Thoracic aorta (tissue), 2 donors: ENCODE measurements at regions not wholly inside any gene's neighbourhood (a gene's known extent, or its start where the extent isn't known, plus 50 kb on each side); places are given as distances from the start of the nearest gene placed in this dataset.

Experiments
- ATAC-seq: fragments of 150-250 bp; one replicate; pipeline ENCODE4 v1.8.0; 2017; ENCODE audit warnings: low read depth; ENCODE audit not compliant: insufficient number of reproducible peaks, low FRiP score
- DNase-seq: peaks from one replicate; pipeline ENCODE4 v3.0.0-alpha.2; 2020; ENCODE audit warnings: low spot score
- H3K27ac ChIP-seq, 2 donors: fragments of 200-600 bp; sonication (generic); 1 replicate in 1 of 2; 2 replicates in 1 of 2; pipeline ENCODE4 v1.5.1; 2016; ENCODE audit warnings: mild to moderate bottlenecking in 2 of 2, moderate library complexity in 2 of 2
- H3K27me3 ChIP-seq: fragments of 200-600 bp; sonication (generic); replicated peaks from 2 replicates; pipeline ENCODE4 v1.6.0; 2016; ENCODE audit warnings: mild to moderate bottlenecking; ENCODE audit not compliant: insufficient read depth
- H3K36me3 ChIP-seq: fragments of 200-600 bp; sonication (generic); one replicate; pipeline ENCODE4 v1.5.1; 2016
- H3K4me1 ChIP-seq, 2 donors: fragments of 200-600 bp; sonication (generic); 1 replicate in 1 of 2; 2 replicates in 1 of 2; pipeline versions ENCODE4 v1.5.1 to v1.6.0; 2016; ENCODE audit warnings: low read depth in 2 of 2, mild to moderate bottlenecking in 1 of 2; ENCODE audit not compliant: control insufficient read depth in 1 of 2
- H3K4me3 ChIP-seq: fragments of 200-600 bp; sonication (generic); 2 replicates; pipeline ENCODE4 v1.5.1; 2016; ENCODE audit warnings: mild to moderate bottlenecking
- H3K9me3 ChIP-seq: fragments of 200-600 bp; sonication (generic); 2 replicates; pipeline ENCODE4 v1.5.1; 2016
- TF ChIP-seq, protein P1 (sequence below): fragments of 200-600 bp; sonication (generic); IDR thresholded peaks from one replicate; pipeline ENCODE4 v1.5.1; 2019; ENCODE audit warnings: antibody characterized with exemption

DNA sequence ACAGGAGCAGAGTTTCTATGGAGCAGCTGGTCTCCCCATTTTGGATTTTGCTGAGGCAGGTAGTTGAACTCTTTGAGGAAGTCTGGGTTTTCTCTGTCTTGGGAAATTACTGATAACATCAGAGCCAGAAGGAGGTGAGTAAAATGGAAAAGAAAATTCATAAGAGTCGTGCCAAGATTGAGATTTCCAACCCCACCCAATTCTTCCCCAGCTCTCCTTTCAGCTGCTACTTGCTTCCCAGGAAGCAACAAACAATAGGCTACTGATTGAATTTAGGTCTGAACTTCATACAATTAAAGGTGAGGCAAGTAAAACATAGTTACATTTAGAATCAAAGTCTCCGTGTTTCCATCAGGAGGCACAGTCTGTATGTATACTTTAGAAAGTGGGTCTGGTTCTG lies 54.6 kb upstream of the EOLA2 start:
- Histone ChIP-seq H3K4me3 (no peak overlapping the region), H3K27me3 (no peaks in the 10 kb centered on the region), H3K27ac (no peak overlapping the region), H3K4me1 (no peaks in the 10 kb centered on the region), H3K9me3 (no peaks in the 10 kb centered on the region), H3K36me3 (no peaks in the 10 kb centered on the region)
- DNase-seq (no peak), ATAC-seq (no peak)
- TF ChIP-seq, protein P1, sequence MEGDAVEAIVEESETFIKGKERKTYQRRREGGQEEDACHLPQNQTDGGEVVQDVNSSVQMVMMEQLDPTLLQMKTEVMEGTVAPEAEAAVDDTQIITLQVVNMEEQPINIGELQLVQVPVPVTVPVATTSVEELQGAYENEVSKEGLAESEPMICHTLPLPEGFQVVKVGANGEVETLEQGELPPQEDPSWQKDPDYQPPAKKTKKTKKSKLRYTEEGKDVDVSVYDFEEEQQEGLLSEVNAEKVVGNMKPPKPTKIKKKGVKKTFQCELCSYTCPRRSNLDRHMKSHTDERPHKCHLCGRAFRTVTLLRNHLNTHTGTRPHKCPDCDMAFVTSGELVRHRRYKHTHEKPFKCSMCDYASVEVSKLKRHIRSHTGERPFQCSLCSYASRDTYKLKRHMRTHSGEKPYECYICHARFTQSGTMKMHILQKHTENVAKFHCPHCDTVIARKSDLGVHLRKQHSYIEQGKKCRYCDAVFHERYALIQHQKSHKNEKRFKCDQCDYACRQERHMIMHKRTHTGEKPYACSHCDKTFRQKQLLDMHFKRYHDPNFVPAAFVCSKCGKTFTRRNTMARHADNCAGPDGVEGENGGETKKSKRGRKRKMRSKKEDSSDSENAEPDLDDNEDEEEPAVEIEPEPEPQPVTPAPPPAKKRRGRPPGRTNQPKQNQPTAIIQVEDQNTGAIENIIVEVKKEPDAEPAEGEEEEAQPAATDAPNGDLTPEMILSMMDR, result no peak

DNA sequence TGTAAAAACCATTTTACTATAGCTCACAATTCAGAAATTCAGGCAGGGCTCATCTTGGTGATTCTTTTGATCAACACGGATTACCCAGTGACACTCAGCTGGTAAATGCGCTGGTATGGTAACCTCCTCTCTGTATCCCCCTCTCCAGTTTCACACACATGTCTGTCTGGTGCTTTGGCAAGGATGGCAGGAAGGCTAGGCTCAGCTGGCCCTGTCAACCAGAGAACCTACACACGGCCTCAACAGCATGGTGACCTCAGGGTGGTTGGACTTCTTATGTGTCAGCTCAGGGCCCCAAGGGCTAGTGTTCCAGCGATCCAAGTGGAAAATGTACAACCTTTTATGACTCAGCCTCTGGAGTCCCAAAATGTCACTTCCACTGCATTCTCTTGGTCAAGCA lies 55.7 kb upstream of the EOLA2 start:
- no peaks in the 10 kb centered on the region for H3K4me1 ChIP-seq
- H3K27ac ChIP-seq, result no peak overlapping the region
- no peak for ATAC-seq
- no peaks in the 10 kb centered on the region for H3K27me3 ChIP-seq
- DNase-seq, result no peak
- no peak overlapping the region for H3K4me3 ChIP-seq
- H3K9me3 ChIP-seq, result no peaks in the 10 kb centered on the region
- H3K36me3 ChIP-seq, result no peaks in the 10 kb centered on the region
- TF ChIP-seq, protein P1, result no peak

DNA sequence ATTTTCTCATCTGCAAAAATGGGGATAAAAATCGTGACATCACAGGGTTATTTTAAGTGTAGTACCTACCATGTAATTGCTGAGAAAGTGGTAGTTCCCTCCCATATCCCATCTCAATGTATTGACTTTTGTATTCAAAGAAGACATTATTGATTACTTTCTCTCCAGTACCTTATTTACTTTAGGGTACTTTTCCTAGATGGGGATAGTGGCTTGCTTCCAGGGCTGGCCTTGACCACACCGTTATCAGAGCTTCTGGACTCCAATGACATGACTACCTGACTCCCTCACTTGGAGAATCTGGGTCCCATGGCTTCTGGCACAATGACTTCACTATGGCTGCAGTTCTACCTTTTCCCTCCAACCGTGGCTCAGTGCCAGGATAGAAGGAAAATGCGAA lies 58.2 kb upstream of the EOLA2 start:
- no peak for DNase-seq
- Histone ChIP-seq H3K4me1 (no peaks in the 10 kb centered on the region), H3K27me3 (no peaks in the 10 kb centered on the region), H3K36me3 (no peaks in the 10 kb centered on the region), H3K9me3 (no peaks in the 10 kb centered on the region), H3K4me3 (no peak overlapping the region), H3K27ac (no peak overlapping the region)
- no peak for ATAC-seq
- TF ChIP-seq, protein P1, result no peak

DNA sequence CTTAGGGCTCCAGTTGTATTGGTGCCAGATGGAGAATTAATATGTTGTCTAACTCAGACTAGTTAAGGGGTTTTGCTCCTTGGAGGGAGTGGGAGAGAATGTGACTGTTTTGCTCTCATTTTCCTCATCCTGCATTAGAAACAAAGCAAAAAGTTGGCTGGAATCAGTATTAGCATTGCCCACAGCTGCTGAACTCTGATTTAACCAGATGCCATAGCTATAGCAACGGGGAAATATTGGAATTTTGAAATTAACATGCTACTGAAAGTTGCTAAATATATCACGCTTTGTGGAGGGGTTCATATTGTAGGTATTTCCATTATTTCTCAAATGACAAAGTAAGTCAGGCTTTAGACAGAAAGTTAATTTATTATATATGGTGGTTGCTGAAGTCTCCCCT lies 66.7 kb upstream of the EOLA2 start:
- no peak for DNase-seq
- Histone ChIP-seq H3K9me3 (no peaks in the 10 kb centered on the region), H3K27ac (no peak overlapping the region), H3K36me3 (no peaks in the 10 kb centered on the region), H3K4me1 (no peaks in the 10 kb centered on the region), H3K4me3 (no peak overlapping the region), H3K27me3 (no peaks in the 10 kb centered on the region)
- ATAC-seq, result no peak
- TF ChIP-seq, protein P1, result no peak

DNA sequence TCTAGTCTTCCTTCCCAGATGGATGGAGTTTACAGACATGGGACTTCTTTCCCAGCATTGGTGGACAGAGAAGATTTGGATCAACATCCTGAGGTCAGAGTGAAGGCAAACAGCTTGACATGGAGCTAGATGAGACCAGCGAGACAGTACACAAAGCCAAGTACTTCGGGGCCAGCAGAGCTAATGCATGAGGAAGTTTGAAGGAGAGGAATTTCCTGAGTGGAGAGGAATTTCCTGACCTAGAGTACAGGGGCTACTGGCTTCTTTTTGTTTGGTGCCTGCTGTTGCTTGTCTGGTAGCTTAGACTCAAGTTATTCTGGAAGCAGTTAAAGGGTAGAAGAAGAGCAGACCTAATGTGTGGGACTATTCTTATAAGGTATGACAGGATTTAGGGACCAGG lies 69.1 kb upstream of the EOLA2 start:
- DNase-seq (no peak), ATAC-seq (no peak)
- H3K4me3 ChIP-seq, result no peak overlapping the region
- H3K4me1 ChIP-seq, result no peaks in the 10 kb centered on the region
- H3K36me3 ChIP-seq, result no peaks in the 10 kb centered on the region
- no peaks in the 10 kb centered on the region for H3K27me3 ChIP-seq
- TF ChIP-seq, protein P1, result no peak
- no peak overlapping the region for H3K27ac ChIP-seq
- H3K9me3 ChIP-seq, result no peaks in the 10 kb centered on the region
